ENCODE measurements at regions not wholly inside any gene's neighbourhood (a gene's known extent, or its start where the extent isn't known, plus 50 kb on each side); places are given as distances from the start of the nearest gene placed in this dataset.

- no peak for DNase-seq
These were observed 53.0 kb upstream of the DAZL start for GRCh38 chr3:16658004-16658924.

DNA sequence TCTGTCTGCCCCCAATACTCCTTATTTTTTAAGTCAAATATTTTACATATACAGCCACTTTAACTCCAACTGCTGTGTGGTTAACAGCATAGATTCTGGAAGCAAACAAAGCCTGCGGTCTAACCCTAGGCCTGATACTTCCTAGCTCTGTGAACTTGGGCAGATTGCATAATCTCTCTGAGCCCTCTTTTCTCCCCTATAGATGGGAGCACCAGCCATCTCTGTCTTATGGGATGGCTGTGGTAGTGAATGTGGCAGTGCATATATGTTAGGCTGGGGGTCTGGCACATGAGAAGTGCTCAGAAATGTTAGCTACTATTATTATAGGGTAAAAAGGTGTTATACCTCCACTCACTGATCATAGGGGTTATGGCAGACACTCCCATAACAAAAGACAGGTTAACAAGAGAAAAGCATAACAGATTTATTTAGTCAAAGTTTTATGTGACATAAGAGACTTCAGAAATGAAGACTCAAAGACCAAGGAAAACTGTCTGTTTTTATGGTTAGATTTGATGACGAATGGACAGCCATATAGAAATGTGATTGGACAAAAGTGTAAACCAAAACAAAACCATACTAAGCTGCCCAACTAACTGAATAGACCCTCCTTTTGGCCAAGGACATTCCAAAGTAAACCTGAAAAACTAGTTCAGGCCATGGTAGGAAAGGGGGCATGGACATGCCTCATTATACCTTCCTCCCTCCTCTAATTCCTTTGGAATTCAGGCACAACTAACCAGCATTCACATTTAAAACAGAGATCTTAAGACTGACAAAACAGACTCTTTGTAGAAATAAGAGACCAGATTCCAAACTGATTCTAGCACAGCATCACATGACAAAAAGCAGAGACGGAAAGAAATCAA is 53.9 kb upstream of the DAZL start:
- DNase-seq: no peak

- DNase-seq: no peak
These were observed 58.9 kb upstream of the DAZL start for GRCh38 chr3:16663854-16664712.

- DNase-seq: no peak
These were observed 60.1 kb upstream of the DAZL start for GRCh38 chr3:16665282-16665741.

GRCh38 chr3:16666206-16666605 is 61.0 kb upstream of the DAZL start:
- DNase-seq: no peak

DNA sequence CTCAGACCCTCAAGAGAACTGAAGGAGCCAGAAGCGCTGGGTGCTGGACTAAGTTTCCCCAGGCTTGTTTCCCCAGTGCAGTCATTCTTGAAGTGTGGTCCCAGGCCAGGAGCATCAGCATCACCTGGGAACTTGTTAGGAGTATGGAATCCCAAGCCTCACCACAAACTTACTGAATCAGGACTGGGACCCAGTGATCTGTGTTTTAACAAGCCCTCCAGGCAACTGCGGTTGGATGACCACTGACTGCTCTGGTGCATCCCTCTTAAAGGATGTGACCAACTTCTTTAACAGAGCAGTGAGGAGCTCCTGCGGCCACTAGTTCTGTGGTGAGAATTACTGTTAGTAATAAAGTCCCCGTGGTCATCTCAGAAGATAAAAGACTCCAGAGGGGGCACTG is 62.4 kb upstream of the DAZL start:
- DNase-seq: no peak

DNA sequence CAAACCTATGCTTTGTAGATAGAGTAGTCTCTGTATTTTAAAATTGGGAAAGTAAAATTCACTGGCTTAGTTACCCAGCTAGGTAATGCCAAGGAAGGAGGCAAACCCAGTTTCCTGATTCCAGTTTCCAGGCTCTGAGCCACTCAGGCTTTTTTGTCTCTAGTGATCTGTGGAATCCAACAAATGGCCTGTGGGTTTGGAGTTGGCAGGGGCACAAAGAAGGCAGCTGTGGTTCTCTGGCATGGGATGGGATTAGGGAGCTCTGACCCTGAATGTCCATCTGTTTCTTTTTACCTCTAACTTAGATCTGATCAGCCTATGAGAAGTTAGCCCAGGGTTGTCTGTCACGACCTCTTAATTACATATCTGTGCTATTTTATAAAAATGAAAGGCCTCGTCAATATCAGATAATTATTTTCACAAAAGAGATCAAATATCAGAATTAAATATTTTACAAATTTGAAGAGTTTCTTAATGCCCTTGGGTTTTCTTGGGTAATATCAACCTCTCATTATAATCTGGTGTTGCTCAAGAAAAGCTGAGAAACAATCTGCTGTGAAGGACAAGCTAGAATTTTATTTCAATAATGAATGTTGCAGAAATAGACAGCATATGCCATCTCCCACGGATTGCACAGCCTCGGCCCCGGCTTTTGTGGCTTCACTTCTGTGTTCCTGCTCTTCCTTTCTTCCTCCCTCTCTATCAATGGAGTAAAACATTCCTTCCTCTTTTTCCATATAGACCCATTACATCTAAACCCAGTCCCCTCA is 63.7 kb upstream of the DAZL start:
- no peak for DNase-seq

DNA sequence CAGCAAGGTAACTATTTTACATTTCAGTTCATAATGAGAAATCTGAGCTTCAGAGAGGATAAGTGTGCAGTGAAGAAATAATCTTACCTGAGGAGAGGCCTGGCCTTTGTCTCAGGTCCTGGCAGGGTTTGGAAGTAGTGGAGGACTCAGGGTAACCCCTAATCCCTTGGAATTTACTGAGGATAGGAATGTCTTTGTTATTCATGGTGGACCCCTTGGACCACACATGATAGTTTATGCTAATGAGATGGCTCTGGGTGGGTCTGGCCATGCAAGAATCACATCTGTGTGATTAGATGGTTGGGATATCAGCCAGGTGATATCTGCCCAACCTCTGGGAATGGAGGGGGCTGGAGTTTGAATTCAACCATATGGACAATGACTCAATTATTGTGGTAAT is 65.0 kb upstream of the DAZL start:
- no peak for DNase-seq

GRCh38 chr3:16671690-16672089 is 66.5 kb upstream of the DAZL start:
- DNase-seq: no peak

GRCh38 chr3:16673530-16673929 is 68.3 kb upstream of the DAZL start:
- DNase-seq: no peak

DNA sequence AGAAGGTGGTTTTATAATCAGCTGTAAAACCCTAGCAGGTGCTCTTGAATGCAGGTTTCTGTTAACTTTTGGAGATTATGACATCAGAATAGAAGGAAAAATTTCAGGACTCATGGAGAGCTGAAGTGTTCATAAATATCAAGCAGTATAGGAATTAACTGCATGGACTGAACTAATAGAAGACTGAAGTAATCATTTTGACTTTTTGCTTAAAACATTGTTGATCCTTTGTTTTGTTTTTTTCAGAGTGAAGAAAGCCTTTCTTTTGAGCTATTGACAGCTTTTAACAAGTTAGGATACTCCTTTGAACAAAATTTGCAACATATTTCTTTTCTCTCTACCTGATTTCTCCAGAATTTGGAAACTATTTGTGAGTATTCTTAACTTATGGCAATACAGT is 70.6 kb upstream of the DAZL start:
- DNase-seq: no peak

DNA sequence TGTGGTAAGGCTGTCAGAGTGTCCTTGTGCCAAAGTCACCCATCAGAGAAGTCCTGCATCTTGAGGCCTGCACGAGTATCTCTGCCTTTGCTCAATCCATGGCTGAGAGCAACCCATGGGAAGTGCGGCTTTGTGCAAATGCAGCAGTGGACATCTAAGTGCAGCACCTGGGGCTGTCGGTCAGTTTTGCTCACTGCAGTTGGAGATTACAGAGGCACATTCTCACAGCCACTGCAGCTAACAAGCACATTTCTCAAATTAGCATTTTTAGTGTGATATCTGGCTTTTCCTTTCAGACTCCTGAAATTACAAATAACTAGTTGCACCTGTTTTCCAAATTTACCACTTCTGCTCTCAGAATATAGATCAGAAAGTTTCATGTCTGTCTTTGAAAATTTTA is 81.5 kb upstream of the DAZL start:
- DNase-seq: no peak

GRCh38 chr3:16687221-16687620 is 82.0 kb upstream of the DAZL start:
- DNase-seq: no peak

DNA sequence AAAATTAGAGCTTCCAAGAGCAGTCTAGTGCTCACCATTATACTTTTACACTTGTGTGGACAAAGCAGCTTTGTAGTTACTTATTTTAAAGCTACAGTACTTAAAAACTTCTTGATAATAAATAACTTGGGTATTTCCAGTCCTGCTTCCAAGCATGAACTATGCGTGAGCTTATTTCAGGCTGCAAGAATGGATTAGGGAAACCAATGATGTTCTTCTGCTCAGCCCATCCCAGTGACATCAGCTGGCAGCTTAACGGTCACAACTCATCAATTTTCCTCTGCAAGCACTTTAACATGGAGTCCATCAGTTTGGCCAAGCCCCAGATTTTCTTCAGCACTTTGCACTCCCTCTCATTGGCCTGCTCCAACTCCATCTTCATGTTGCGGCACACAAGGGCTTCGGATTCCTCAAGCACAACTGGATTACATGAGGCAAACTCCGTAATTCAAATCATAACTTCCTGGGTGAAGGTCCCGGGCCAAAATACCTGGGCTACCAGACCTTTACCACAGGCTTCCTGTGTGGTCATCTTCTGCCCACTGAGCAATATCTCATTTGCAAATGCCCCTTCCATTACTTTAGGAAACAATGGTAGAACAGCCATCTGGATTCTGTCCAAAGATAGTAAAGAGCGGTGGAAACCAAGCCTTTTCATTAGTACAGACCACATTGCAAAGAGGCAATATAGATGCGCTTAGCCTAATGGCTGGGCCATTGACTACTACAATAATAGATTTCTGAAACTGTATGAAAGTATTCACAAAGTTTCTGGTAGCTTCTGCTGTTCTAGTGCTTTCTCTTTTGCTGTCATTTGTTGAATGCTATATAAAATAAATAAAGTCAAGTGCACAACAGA is 87.5 kb upstream of the DAZL start:
- no peak for DNase-seq

GRCh38 chr3:16693820-16694219 is 88.6 kb upstream of the DAZL start:
- DNase-seq: no peak

DNA sequence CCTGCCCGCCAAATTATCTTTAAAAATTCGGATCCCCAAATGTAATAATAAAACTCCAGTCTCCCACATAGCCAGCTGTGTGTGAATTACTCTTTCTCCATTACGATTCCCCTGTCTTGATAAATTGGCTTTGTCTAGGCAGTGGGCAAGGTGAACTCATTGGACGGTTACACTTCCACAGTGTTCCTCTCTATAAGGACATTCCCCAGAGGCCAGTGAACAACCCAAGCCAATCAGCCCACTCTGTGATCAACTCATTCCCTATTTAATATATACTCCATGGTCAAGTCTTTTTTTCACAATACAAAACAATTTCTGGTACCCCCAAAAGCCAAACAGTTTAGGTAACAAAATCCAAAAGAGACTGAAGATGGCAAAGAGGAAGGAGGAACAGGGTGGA is 90.5 kb upstream of the DAZL start:
- no peak for DNase-seq

DNA sequence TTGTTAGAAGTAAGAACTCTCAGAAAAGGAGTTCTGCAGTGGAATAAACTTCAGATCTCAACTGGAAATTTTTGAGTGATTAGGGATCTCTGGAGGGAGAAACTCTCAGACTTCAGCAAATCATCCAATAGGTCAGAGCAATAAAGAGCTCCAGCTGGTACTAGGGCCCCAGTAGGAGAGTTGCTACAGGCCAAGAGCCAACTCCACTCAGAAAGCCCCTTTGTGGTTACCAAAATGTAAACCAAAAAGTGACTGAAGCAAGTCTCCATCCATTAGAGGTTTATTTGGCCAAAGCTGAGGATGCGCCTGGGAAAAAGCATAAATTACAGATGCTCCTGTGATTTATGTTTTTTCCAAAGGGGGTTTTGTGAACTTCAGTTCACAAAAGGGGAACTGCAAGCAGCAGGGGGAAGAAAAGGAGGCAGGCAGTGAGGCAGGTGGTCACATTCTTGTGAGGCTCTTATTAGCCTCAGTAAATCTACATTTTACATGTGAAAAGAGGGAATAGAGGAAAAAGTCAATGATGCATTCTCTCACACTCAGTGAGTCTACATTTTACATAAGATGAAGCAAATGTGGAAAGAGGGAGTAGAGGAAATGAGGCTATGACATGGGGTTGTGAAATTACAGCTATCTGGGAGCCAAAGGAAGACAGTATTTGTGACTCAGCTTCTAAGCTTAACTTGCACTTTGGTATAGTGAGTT is 92.4 kb upstream of the DAZL start:
- DNase-seq: no peak

GRCh38 chr3:16700651-16701050 is 95.4 kb upstream of the DAZL start:
- no peak for DNase-seq

DNA sequence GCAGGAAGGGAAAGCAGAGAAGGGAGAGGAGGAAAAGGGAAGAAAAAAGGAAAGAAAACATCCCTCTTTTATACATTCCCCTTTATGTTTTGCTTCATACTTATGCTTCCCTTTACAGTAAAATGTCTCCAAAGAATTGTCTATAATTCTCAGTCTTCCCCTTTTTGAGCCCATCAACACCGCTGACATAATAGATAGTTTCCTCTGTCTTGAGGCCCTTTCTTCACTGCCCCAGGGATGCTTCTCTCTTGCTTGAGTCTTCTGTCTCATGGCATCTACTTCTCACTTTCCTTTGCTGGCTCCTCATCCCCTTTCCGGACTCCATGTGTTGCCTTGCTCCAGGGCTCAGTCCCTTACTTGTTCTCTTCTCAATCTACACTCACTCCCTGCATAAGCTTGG is 99.7 kb upstream of the DAZL start:
- DNase-seq: no peak

DNA sequence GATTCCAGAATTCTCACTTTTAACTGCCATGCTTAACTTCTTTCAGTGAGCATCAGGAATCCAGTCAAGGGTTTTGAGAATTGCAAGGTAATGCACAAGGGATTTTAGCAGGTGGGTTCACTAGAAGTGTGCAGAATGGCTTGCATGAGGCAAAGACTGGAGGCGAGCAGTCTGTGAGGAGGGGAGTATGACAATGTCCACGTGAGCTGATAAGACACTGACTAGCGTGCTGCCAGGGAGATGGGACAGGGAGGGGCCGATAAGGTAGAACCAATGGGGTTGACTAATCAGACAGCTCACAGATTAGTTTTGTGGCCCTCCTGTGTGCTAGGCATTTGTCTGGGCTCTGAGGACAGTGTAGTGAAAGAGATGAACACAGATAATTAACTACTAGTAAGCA is 102.0 kb upstream of the DAZL start:
- no peak for DNase-seq

GRCh38 chr3:16708285-16708684 is 103.1 kb upstream of the DAZL start:
- no peak for DNase-seq
